ENCODE measurements at regions not wholly inside any gene's neighbourhood (a gene's known extent, or its start where the extent isn't known, plus 50 kb on each side); places are given as distances from the start of the nearest gene placed in this dataset.
"Not testable (repeated sequence)": the region's sequence is repeated elsewhere in the genome, so short reads cannot be mapped to it uniquely, and the experiment has no call there.

GRCh38 chr11:37317803-37318202 lies 719.8 kb upstream of the RAG2 start:
- ATAC-seq (no peak), DNase-seq (no peak)
- no peaks in the 10 kb centered on the region for H3K27me3 ChIP-seq (ENCODE audit: control insufficient read depth, insufficient read depth)
- H3K4me1 ChIP-seq (ENCODE audit: control insufficient read depth, insufficient read depth, low read length), result no peaks in the 10 kb centered on the region
- 76% methylated on average over 1 of the region's 1 CpG for WGBS
- intact Hi-C loops (cut with DNase I), result no loop called here
- H3K9me3 ChIP-seq (ENCODE audit: control insufficient read depth, low read length), result no peaks in the 10 kb centered on the region
- H3K4me3 ChIP-seq (ENCODE audit: low read length), result no peak overlapping the region
- H3K27ac ChIP-seq (ENCODE audit: low read length), result no peak overlapping the region

- H3K4me1 ChIP-seq (ENCODE audit: control insufficient read depth, insufficient read depth, low read length), result no peaks in the 10 kb centered on the region
- no peak overlapping the region for H3K4me3 ChIP-seq (ENCODE audit: low read length)
- ATAC-seq, result no peak
- H3K27ac ChIP-seq (ENCODE audit: low read length), result no peak overlapping the region
- 79% methylated on average over 2 of the region's 2 CpGs for WGBS
- intact Hi-C loops (cut with DNase I), result no loop called here
- H3K9me3 ChIP-seq (ENCODE audit: control insufficient read depth, low read length), result no peaks in the 10 kb centered on the region
- H3K27me3 ChIP-seq (ENCODE audit: control insufficient read depth, insufficient read depth), result no peaks in the 10 kb centered on the region
- DNase-seq, result no peak
Observed at GRCh38 chr11:37313266-37313665, 715.2 kb upstream of the RAG2 start.

GRCh38 chr11:37306563-37306962 lies 708.5 kb upstream of the RAG2 start:
- intact Hi-C loops (cut with DNase I), result no loop called here
- Histone ChIP-seq H3K4me1 (ENCODE audit: control insufficient read depth, insufficient read depth, low read length) (no peaks in the 10 kb centered on the region), H3K27ac (ENCODE audit: low read length) (no peak overlapping the region), H3K9me3 (ENCODE audit: control insufficient read depth, low read length) (no peaks in the 10 kb centered on the region), H3K4me3 (ENCODE audit: low read length) (no peak overlapping the region), H3K27me3 (ENCODE audit: control insufficient read depth, insufficient read depth) (no peaks in the 10 kb centered on the region)
- DNase-seq (no peak), ATAC-seq (no peak)
- 81% methylated on average over 1 of the region's 1 CpG for WGBS

- H3K27ac ChIP-seq (ENCODE audit: low read length); intact Hi-C loops (cut with DNase I); H3K9me3 ChIP-seq (ENCODE audit: control insufficient read depth, low read length); ATAC-seq; H3K4me1 ChIP-seq (ENCODE audit: control insufficient read depth, insufficient read depth, low read length); DNase-seq; H3K4me3 ChIP-seq (ENCODE audit: low read length); H3K27me3 ChIP-seq (ENCODE audit: control insufficient read depth, insufficient read depth): not testable (repeated sequence)
- WGBS, result 83% methylated on average over 5 of the region's 5 CpGs
Observed at GRCh38 chr11:37301405-37301804, 703.4 kb upstream of the RAG2 start.

- Histone ChIP-seq H3K9me3 (ENCODE audit: control insufficient read depth, low read length) (no peaks in the 10 kb centered on the region), H3K4me3 (ENCODE audit: low read length) (no peak overlapping the region), H3K27me3 (ENCODE audit: control insufficient read depth, insufficient read depth) (no peaks in the 10 kb centered on the region), H3K4me1 (ENCODE audit: control insufficient read depth, insufficient read depth, low read length) (no peaks in the 10 kb centered on the region), H3K27ac (ENCODE audit: low read length) (no peak overlapping the region)
- ATAC-seq (no peak), DNase-seq (no peak)
- intact Hi-C loops (cut with DNase I), result no loop called here
- WGBS, result 68% methylated on average over 2 of the region's 2 CpGs
Observed at GRCh38 chr11:37298173-37298572, 700.1 kb upstream of the RAG2 start.

GRCh38 chr11:37286890-37287289 lies 688.9 kb upstream of the RAG2 start:
- H3K27ac ChIP-seq (ENCODE audit: low read length), result no peak overlapping the region
- WGBS, result 70% methylated on average over 3 of the region's 3 CpGs
- H3K4me3 ChIP-seq (ENCODE audit: low read length), result no peak overlapping the region
- H3K9me3 ChIP-seq (ENCODE audit: control insufficient read depth, low read length), result no peaks in the 10 kb centered on the region
- intact Hi-C loops (cut with DNase I), result no loop called here
- H3K4me1 ChIP-seq (ENCODE audit: control insufficient read depth, insufficient read depth, low read length), result no peaks in the 10 kb centered on the region
- ATAC-seq (no peak), DNase-seq (no peak)
- no peaks in the 10 kb centered on the region for H3K27me3 ChIP-seq (ENCODE audit: control insufficient read depth, insufficient read depth)

- no peak overlapping the region for H3K27ac ChIP-seq (ENCODE audit: low read length)
- intact Hi-C loops (cut with DNase I), result no loop called here
- ATAC-seq, result no peak
Observed at GRCh38 chr11:37282367-37282766, 684.3 kb upstream of the RAG2 start.

GRCh38 chr11:37280200-37280599 lies 682.2 kb upstream of the RAG2 start:
- intact Hi-C loops (cut with DNase I), result no loop called here
- Histone ChIP-seq H3K27ac (ENCODE audit: low read length) (no peak overlapping the region), H3K4me3 (ENCODE audit: low read length) (no peak overlapping the region), H3K27me3 (ENCODE audit: control insufficient read depth, insufficient read depth) (no peaks in the 10 kb centered on the region), H3K4me1 (ENCODE audit: control insufficient read depth, insufficient read depth, low read length) (no peaks in the 10 kb centered on the region), H3K9me3 (ENCODE audit: control insufficient read depth, low read length) (no peaks in the 10 kb centered on the region)
- DNase-seq, result no peak
- WGBS, result 59% methylated on average over 2 of the region's 2 CpGs
- ATAC-seq, result peak; percentile 44 to 48

More at GRCh38 chr11:37282367-37282766, 684.3 kb upstream of the RAG2 start:
- no peak overlapping the region for H3K4me3 ChIP-seq (ENCODE audit: low read length)
- no peaks in the 10 kb centered on the region for H3K27me3 ChIP-seq (ENCODE audit: control insufficient read depth, insufficient read depth)
- H3K4me1 ChIP-seq (ENCODE audit: control insufficient read depth, insufficient read depth, low read length), result no peaks in the 10 kb centered on the region
- no peak for DNase-seq
- H3K9me3 ChIP-seq (ENCODE audit: control insufficient read depth, low read length), result no peaks in the 10 kb centered on the region

- H3K27me3 ChIP-seq (ENCODE audit: control insufficient read depth, insufficient read depth), result no peaks in the 10 kb centered on the region
- H3K27ac ChIP-seq (ENCODE audit: low read length), result no peak overlapping the region
- ATAC-seq, result no peak
- H3K9me3 ChIP-seq (ENCODE audit: control insufficient read depth, low read length), result no peaks in the 10 kb centered on the region
- H3K4me1 ChIP-seq (ENCODE audit: control insufficient read depth, insufficient read depth, low read length), result no peaks in the 10 kb centered on the region
- WGBS, result 92% methylated on average over 3 of the region's 3 CpGs
- H3K4me3 ChIP-seq (ENCODE audit: low read length), result no peak overlapping the region
- no peak for DNase-seq
- intact Hi-C loops (cut with DNase I), result no loop called here
Observed at GRCh38 chr11:37277896-37278465, 679.9 kb upstream of the RAG2 start.

GRCh38 chr11:37264783-37265182 lies 666.7 kb upstream of the RAG2 start:
- Histone ChIP-seq H3K27me3 (ENCODE audit: control insufficient read depth, insufficient read depth) (no peaks in the 10 kb centered on the region), H3K4me1 (ENCODE audit: control insufficient read depth, insufficient read depth, low read length) (no peaks in the 10 kb centered on the region), H3K4me3 (ENCODE audit: low read length) (no peak overlapping the region), H3K27ac (ENCODE audit: low read length) (no peak overlapping the region), H3K9me3 (ENCODE audit: control insufficient read depth, low read length) (no peaks in the 10 kb centered on the region)
- no peak for ATAC-seq
- intact Hi-C loops (cut with DNase I), result no loop called here
- DNase-seq, result no peak
- WGBS, result 38% methylated on average over 4 of the region's 4 CpGs

- Histone ChIP-seq H3K4me1 (ENCODE audit: control insufficient read depth, insufficient read depth, low read length) (no peaks in the 10 kb centered on the region), H3K4me3 (ENCODE audit: low read length) (no peak overlapping the region), H3K27ac (ENCODE audit: low read length) (no peak overlapping the region), H3K27me3 (ENCODE audit: control insufficient read depth, insufficient read depth) (no peaks in the 10 kb centered on the region), H3K9me3 (ENCODE audit: control insufficient read depth, low read length) (no peaks in the 10 kb centered on the region)
- DNase-seq (no peak), ATAC-seq (no peak)
- 40% methylated on average over 1 of the region's 1 CpG for WGBS
- intact Hi-C loops (cut with DNase I), result no loop called here
Observed at GRCh38 chr11:37264060-37264459, 666.0 kb upstream of the RAG2 start.

- H3K4me1 ChIP-seq (ENCODE audit: control insufficient read depth, insufficient read depth, low read length); H3K4me3 ChIP-seq (ENCODE audit: low read length); H3K27ac ChIP-seq (ENCODE audit: low read length); intact Hi-C loops (cut with DNase I); ATAC-seq; H3K9me3 ChIP-seq (ENCODE audit: control insufficient read depth, low read length); H3K27me3 ChIP-seq (ENCODE audit: control insufficient read depth, insufficient read depth): not testable (repeated sequence)
- WGBS, result 87% methylated on average over 9 of the region's 9 CpGs
- DNase-seq, result peak in 1 of 3 donors; percentile 5
Observed at GRCh38 chr11:37263467-37263866, 665.4 kb upstream of the RAG2 start.
